SK-N-MC (cell line): ENCODE measurements at regions not wholly inside any gene's neighbourhood (a gene's known extent, or its start where the extent isn't known, plus 50 kb on each side); places are given as distances from the start of the nearest gene placed in this dataset.

ENCODE experiments used
- DNase-seq: peaks from one replicate; pipeline ENCODE4 v3.0.0-alpha.2; 2011; ENCODE audit warnings: low read depth, low spot score
- H3K27ac ChIP-seq: fragments of 200-600 bp; sonication (generic); 2 replicates; pipeline ENCODE4 v1.5.1; 2016; ENCODE audit warnings: mixed run types
- H3K36me3 ChIP-seq: fragments of 200-600 bp; sonication (generic); 2 replicates; pipeline ENCODE4 v1.6.1; 2017; ENCODE audit warnings: antibody characterized with exemption, low read length, mixed read lengths; ENCODE audit not compliant: insufficient read depth
- H3K4me3 ChIP-seq: fragments of 200-600 bp; sonication (generic); 2 replicates; pipeline ENCODE4 v1.5.1; 2016
- H3K9ac ChIP-seq: fragments of 200-600 bp; sonication (generic); 2 replicates; pipeline ENCODE4 v1.8.0; 2017; ENCODE audit warnings: mixed run types, mixed read lengths; ENCODE audit not compliant: insufficient read length
- H3K9me3 ChIP-seq: fragments of 200-600 bp; sonication (generic); 2 replicates; pipeline ENCODE4 v1.6.1; 2017; ENCODE audit warnings: low read depth, mild to moderate bottlenecking, antibody characterized with exemption, low read length, moderate library complexity, mixed read lengths
- EZH2 ChIP-seq: fragments of 200-600 bp; sonication (generic); IDR thresholded peaks from one replicate; pipeline ENCODE4 v1.6.1; 2017; ENCODE audit warnings: antibody characterized with exemption
- FOXP2 ChIP-seq: optimal IDR thresholded peaks from 2 replicates; pipeline ENCODE3; 2011; ENCODE audit warnings: mild to moderate bottlenecking, moderate library complexity; ENCODE audit not compliant: insufficient read depth; ENCODE audit errors: extremely low read length, control extremely low read depth
- POLR2AphosphoS5 ChIP-seq: IDR thresholded peaks from 2 replicates; pipeline ENCODE4 v1.6.1; 2012; ENCODE audit warnings: mild to moderate bottlenecking, low read depth, low read length, borderline replicate concordance

DNA sequence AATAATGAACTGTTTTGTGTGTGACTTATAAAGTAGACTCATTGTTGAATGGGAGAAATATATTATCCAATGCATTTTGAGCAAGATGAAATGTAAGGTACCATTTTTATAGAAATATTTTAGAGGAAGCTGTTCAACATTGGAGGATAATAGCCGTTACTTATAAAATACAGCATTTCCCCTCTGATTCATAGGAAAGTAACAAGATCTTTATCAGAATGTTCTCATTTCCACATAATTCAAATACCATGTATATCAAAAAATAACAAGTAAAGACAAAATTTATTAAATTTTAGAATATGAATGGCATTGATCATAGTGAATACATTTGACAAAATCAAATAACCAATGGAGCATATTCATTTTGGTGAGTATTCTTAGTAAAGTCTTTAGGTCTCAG, 346.7 kb upstream of the PTGER4 start:
- Histone ChIP-seq H3K27ac (peak overlapping the region; percentile 2; the same call in 1 of the 2 replicates), H3K4me3 (no peak overlapping the region), H3K9ac (no peak overlapping the region), H3K9me3 (no peaks in the 10 kb centered on the region), H3K36me3 (no peaks in the 10 kb centered on the region)
- TF ChIP-seq POLR2AphosphoS5: no peak
- no peak for DNase-seq

DNA sequence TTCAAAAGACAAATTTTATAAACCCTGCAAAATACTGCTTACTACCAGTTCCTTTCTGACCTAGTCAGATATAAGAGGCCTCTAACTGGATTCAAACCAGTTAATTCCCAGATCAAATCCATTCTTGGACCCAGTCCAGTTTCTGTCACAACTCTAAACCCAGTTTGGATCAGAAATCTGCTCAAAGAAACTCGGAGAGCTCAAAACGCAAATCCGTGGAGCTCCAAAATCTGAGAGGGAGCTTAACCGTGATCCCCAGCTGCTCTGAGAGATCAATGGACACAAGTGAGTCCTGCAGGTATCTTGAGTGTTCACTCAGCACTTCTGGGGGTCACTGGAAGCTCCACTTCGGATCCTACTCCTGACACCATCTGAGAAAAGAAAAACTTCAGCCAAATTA, 348.1 kb upstream of the PTGER4 start:
- DNase-seq: no peak
- no peak overlapping the region for H3K27ac ChIP-seq
- H3K36me3 ChIP-seq: no peaks in the 10 kb centered on the region
- no peak for TF ChIP-seq EZH2
- no peak for TF ChIP-seq FOXP2
- no peak for TF ChIP-seq POLR2AphosphoS5
- H3K4me3 ChIP-seq: no peak overlapping the region
- no peak overlapping the region for H3K9ac ChIP-seq
- H3K9me3 ChIP-seq: no peaks in the 10 kb centered on the region

DNA sequence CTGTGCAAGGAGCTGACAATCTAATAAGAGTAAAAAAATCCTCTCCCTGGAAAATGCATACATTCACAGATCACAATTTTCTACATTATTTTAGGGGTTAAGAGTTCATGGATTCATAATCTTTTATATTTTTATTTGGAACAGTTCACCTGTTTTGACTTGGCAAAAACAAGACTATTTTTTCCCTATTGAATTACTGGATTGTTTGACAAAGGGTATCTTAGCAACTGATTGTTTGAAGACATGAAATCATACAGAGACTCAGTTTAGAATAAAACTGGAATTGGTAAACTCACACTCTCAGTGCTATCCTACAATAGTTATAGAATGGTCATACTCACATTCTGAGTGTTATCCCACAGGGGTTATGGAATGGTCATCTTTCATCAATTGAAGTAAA, 358.2 kb upstream of the PTGER4 start:
- DNase-seq: no peak
- TF ChIP-seq POLR2AphosphoS5: no peak
- no peak for TF ChIP-seq FOXP2
- no peak for TF ChIP-seq EZH2
- no peaks in the 10 kb centered on the region for H3K36me3 ChIP-seq
- H3K27ac ChIP-seq: no peak overlapping the region
- no peak overlapping the region for H3K4me3 ChIP-seq
- no peak overlapping the region for H3K9ac ChIP-seq
- H3K9me3 ChIP-seq: no peaks in the 10 kb centered on the region

DNA sequence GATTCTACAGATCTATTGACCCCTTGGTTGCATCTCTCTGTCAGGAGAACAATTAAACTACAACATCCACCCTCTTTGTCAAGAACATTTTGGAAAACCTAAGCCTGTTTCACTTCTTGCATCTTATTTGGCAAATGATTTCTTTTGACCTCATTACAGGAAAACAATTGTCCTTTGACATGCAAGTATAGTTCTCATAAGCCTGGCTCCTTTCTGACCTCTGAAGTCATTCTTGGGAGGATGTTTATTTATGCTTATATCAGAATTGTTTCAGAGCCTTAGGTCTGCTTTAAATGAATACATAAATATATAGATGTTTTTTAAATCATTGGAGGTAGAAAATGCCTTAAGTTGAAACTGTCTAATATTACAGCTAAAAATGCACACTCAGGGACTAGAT, 361.3 kb upstream of the PTGER4 start:
- no peak overlapping the region for H3K4me3 ChIP-seq
- no peak overlapping the region for H3K9ac ChIP-seq
- DNase-seq: no peak
- no peaks in the 10 kb centered on the region for H3K36me3 ChIP-seq
- no peak overlapping the region for H3K27ac ChIP-seq
- H3K9me3 ChIP-seq: no peaks in the 10 kb centered on the region
- TF ChIP-seq FOXP2: no peak
- TF ChIP-seq EZH2: no peak
- TF ChIP-seq POLR2AphosphoS5: no peak

DNA sequence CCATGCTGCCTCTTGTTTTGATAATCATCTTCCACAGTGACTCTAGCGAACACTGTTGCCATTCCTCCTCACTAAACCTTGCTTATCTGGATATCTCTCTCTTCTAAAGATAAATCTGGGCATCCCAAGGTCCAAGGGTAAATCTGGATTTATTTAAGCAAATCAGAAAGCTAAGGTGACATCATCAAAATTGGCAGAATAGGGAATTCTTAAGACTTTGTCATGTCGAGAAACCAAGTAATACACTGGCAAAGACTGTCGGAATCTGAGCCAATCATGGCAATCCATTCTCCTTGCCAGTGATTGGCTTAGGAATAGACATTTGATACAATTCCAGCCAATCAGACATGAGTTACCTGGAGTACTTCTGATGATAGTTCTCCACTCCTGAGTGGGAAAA, 362.7 kb upstream of the PTGER4 start:
- TF ChIP-seq EZH2: no peak
- no peak for TF ChIP-seq FOXP2
- no peak for TF ChIP-seq POLR2AphosphoS5
- no peaks in the 10 kb centered on the region for H3K9me3 ChIP-seq
- no peaks in the 10 kb centered on the region for H3K36me3 ChIP-seq
- DNase-seq: no peak
- no peak overlapping the region for H3K9ac ChIP-seq
- H3K4me3 ChIP-seq: no peak overlapping the region
- H3K27ac ChIP-seq: no peak overlapping the region

DNA sequence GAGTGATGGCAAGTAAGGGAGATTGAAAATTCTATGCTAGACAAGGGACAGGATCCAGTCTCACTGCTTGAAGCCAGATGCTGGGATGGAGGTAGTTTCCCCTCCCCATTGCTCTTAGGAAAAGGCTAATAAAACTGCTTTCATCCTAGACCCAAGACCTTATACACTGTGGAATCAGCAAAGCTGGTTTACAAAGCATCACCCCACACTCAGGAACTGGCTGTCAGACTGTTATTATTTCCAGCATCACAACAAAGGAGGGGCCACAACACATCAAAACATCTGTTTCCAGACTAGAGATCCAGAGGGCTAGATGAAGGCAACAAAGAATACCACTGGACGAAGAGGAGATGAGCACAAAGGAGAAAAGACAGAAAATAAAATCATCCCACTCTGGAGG, 364.6 kb upstream of the PTGER4 start:
- TF ChIP-seq EZH2 (no peak), FOXP2 (no peak), POLR2AphosphoS5 (no peak)
- Histone ChIP-seq H3K9me3 (no peaks in the 10 kb centered on the region), H3K27ac (no peak overlapping the region)

DNA sequence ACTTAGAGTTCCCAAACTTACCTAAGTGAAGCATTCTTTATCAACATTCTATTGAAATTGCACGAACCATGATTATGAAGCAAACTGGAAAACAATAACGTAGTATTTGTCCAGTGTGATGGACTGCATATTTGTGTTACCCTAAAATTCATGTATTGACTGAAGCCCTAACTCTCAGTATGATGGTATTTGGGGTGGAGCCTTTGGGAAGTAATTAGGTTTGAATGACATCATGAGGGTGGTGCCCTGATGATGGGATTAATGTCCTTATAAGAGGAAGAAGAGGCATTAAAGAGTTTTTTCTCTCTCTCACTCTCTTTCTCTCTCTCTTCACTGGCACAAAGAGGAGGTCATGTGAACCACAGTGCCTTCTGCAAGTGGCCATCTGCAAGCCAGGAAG, 365.4 kb upstream of the PTGER4 start:
- no peak for TF ChIP-seq POLR2AphosphoS5
- Histone ChIP-seq H3K4me3 (no peak overlapping the region), H3K9me3 (no peaks in the 10 kb centered on the region), H3K27ac (no peak overlapping the region), H3K36me3 (no peaks in the 10 kb centered on the region), H3K9ac (no peak overlapping the region)
- no peak for DNase-seq

More for the DNA sequence above, 364.6 kb upstream of the PTGER4 start:
- Histone ChIP-seq H3K4me3 (no peak overlapping the region), H3K36me3 (no peaks in the 10 kb centered on the region), H3K9ac (no peak overlapping the region)
- no peak for DNase-seq

DNA sequence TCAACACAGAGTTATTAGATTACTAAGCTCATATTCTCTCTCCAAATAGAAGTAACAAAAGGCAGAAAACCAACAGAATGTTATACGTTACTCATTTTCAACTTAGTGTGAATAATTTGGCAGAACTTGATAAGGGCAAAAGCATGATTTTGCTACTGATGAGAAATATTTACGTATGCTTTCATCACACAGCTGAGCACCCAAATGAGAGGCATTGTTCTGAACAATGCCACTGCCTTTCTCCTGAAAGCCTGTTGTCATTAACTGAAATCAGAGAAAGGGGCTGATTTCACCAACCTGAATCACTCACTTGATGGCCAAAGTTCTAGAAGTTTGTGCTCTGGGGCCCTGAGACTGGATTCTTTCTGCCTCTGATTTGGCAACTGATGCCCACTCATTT, 367.5 kb upstream of the PTGER4 start:
- Histone ChIP-seq H3K9ac (no peak overlapping the region), H3K4me3 (no peak overlapping the region), H3K9me3 (no peaks in the 10 kb centered on the region), H3K27ac (no peak overlapping the region), H3K36me3 (no peaks in the 10 kb centered on the region)
- TF ChIP-seq EZH2: no peak
- TF ChIP-seq FOXP2: no peak
- TF ChIP-seq POLR2AphosphoS5: no peak
- no peak for DNase-seq

DNA sequence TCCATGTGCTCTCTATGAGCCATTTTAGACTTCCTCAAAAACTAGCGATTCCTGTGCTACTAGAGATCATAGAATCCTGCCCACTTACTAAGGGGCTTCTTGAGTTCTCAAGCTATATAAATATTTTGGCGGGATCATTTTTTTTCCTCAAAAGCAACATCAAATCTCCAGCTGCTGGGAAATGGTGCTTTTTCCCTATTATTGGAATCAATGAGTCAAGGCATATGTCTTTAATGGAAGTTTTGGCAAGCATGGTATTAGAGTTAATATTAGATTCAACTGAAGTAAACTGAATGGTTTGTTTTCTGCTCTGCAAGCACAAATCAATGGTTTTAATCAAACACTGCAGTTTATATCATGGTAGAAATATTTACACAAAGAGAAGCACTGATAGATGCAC, 369.9 kb upstream of the PTGER4 start:
- Histone ChIP-seq H3K36me3 (no peaks in the 10 kb centered on the region), H3K4me3 (no peak overlapping the region), H3K9me3 (no peaks in the 10 kb centered on the region), H3K9ac (no peak overlapping the region), H3K27ac (no peak overlapping the region)
- no peak for DNase-seq
- no peak for TF ChIP-seq EZH2
- TF ChIP-seq POLR2AphosphoS5: no peak
- TF ChIP-seq FOXP2: no peak
